NCI-H1436 treated with DMSO at 0.1 percent for 48 hours (cell line): ENCODE measurements at regions not wholly inside any gene's neighbourhood (a gene's known extent, or its start where the extent isn't known, plus 50 kb on each side); places are given as distances from the start of the nearest gene placed in this dataset.
A peak's percentile ranks its signal among the peaks of the same experiment; 100 is the strongest.
"Not testable (repeated sequence)": the region's sequence is repeated elsewhere in the genome, so short reads cannot be mapped to it uniquely, and the experiment has no call there.

Source experiments
- DNase-seq: peaks from one replicate; lab custom pipeline; 2025; lab: John Stamatoyannopoulos, UW

DNA sequence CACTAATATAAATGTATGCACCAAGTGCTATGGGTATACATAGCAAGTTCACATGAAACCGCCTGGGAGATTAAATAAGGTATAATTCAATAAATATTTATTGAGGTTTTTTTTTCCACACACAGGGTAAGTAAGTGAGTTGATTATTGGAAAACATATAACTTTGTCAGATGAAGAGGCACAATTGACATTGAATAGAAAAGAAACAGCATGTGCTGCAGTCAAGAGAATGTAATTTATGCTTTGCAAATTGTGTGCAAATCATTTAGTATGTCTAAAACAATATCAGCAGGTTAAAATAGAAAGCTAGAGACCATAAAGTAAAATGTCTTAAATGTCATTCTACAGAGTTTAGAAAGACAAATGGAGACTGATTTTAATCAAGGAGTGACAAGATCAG lies 560.0 kb downstream of the AMY1C start:
- DNase-seq: no peak

- no peak for DNase-seq
Observed at GRCh38 chr1:104315823-104316222, 566.1 kb downstream of the AMY1C start.

DNA sequence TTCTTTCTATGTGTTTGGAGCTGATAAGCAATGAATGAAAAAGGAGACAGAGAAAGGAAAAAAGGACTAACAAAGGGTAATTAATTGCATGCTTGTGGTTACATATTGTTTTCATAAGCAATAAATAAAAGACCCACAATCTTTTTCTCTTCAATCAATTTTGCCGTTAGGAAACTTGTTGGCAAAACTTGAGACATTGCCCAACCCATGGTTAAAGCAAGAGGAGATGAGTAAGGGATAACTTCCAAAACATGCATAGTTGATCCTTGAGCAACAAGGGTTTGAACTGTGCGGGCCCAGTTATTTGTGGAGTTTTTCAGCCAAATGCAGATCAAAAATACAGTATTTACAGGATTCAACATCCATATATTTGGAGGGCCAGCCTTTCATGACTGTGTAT lies 572.4 kb downstream of the AMY1C start:
- no peak for DNase-seq

- no peak for DNase-seq
Observed at GRCh38 chr1:104329278-104329677, 579.6 kb downstream of the AMY1C start.

DNA sequence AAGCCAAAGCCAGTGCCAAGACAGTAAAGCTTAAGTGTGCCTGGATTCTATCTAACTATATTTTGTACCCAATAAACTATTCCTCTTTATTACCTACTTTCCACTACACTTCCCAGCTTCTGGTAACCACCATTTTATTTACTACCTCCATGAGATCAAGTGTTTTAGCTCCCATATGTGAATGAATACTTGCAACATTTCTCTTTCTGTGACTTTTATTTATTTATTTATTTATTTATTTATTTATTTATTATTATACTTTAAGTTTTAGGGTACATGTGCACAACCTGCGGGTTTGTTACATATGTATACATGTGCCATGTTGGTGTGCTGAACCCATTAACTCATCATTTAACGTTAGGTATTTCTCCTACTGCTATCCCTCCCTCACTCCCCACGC lies 582.1 kb downstream of the AMY1C start:
- DNase-seq: no peak

DNA sequence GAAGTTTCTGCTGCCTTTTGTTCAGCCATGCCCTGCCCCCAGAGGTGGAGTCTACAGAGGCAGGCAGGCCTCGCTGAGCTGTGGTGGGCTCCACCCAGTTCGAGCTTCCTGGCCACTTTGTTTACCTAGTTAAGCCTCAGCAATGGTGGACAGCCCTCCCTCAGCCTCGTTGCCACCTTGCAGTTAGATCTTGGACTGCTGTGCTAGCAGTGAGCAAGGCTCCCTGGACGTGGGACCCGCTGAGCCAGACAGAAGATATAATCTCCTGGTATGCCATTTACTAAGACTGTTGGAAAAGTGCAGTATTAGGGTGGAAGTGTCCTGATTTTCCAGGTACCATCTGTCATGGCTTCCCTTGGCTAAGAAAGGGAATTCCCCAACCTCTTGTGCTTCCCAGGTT lies 588.2 kb downstream of the AMY1C start:
- DNase-seq: not testable (repeated sequence)

GRCh38 chr1:104341944-104342343 lies 592.2 kb downstream of the AMY1C start:
- DNase-seq: no peak

GRCh38 chr1:104348277-104348676 lies 598.6 kb downstream of the AMY1C start:
- DNase-seq: no peak

GRCh38 chr1:104353580-104353979 lies 603.9 kb downstream of the AMY1C start:
- no peak for DNase-seq

- no peak for DNase-seq
Observed at GRCh38 chr1:104358086-104358485, 608.4 kb downstream of the AMY1C start.

DNA sequence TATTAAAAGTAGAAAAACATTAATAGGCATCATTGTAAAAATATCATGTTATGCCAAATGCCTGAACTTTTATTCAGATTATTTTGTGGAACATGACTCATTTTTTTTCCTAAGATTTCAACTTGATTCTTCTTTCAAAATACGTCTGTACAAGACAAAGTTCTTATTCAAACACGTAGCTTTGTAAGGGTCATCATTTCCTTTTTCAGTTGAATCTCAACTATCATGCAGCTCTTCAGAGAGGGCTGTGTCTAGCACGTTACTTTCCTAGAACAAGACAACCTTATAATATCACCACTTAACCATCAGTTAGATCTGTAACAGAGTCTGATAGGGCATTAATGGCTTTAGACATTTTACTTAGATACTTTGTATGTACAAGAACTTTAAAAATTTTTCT lies 608.9 kb downstream of the AMY1C start:
- DNase-seq: no peak

DNA sequence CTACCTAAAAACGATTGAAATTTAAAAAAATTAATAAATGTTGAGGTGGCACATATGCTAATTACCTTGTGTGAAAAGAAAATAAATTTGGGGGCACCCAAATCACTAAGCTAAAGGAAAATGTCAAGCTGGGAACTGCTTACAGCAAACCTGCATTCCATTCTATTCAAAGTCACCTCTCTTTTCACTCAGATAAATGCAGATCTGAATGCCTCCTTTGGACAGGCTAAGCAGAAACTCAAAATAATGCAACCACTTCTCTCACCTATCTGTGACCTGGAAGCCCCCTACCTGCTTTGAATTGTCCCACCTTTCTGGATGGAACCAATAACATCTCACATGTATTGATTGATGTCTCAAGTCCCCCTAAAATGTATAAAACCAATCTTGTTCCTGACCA lies 628.7 kb downstream of the AMY1C start:
- no peak for DNase-seq

GRCh38 chr1:104380003-104380402 lies 630.3 kb downstream of the AMY1C start:
- no peak for DNase-seq

DNA sequence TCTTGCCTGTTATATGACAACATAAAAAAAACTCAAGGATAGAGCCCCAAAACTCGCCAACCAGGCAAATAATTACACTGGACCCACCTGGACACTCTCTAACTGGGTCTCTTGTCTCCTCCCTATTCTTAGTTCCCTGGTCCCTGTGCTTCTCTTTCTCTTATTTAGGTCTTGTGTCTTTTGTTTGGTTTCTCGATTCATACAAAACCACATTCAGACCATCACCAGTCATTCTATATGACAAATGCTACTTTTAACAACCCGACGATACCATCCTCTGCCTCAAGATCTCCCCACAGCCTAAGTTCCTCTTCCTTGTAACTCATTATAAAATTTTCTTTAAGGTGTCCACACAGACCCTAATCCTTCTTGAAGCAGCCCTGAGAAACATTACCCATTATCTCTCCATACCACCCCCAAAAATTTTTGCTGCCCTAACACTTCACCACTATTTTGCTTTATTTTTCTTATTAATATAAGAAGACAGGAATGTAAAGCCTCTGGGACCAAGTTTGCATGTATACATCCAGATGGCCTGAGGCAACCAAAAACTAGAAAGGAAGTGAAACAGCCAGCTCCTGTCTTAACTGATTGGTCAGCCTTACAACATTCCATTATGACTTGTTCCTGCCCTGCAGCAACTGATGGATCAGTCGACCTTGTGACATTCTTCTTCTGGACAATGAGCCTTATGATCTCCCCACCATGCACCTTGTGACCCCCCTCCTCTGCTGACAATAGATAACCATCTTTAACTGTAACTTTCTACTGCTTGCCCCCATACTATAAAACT lies 638.2 kb downstream of the AMY1C start:
- no peak for DNase-seq

DNA sequence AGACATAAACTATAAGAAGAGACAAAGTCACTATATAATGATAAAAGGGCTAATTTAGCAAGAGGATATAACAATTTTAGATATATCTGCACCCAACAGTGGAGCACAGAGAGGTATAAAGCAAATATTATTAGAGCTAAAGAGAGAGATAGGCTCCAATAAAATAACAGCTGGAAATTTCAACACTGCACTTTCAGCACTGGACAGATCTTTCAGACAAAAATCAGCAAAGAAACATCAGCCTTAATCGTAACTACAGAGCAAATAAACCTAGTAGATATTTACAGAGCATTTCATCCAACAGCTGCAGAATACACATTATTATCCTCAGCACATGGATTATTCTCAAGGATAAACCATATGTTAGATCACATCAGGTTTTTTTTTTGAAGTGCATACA lies 642.9 kb downstream of the AMY1C start:
- DNase-seq: no peak

GRCh38 chr1:104402178-104402577 lies 652.5 kb downstream of the AMY1C start:
- DNase-seq: peak; percentile 27

- DNase-seq: no peak
Observed at GRCh38 chr1:104403883-104404282, 654.2 kb downstream of the AMY1C start.

DNA sequence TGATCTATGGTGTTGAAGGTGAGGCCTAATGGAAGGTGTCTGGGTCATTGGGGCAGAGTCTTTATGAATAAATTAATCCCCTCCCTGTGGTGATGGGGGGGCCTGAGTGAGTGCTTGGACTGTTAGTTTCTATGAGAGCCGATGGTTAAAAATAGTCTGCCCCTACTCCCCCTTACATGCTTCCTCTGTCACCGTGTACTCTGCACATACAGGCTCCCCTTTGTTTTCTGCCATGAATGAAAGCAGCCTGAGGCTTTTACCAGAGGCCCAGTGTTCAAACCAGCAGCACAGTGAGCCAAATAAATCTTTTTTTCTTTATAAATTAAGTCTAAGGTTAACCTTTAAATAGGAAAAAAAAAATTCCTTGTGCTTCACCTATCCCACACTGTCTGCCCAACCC lies 657.0 kb downstream of the AMY1C start:
- no peak for DNase-seq

GRCh38 chr1:104408268-104408667 lies 658.6 kb downstream of the AMY1C start:
- DNase-seq: no peak

- DNase-seq: no peak
Observed at GRCh38 chr1:104435255-104435654, 685.6 kb downstream of the AMY1C start.

GRCh38 chr1:104440011-104440410 lies 690.3 kb downstream of the AMY1C start:
- no peak for DNase-seq

DNA sequence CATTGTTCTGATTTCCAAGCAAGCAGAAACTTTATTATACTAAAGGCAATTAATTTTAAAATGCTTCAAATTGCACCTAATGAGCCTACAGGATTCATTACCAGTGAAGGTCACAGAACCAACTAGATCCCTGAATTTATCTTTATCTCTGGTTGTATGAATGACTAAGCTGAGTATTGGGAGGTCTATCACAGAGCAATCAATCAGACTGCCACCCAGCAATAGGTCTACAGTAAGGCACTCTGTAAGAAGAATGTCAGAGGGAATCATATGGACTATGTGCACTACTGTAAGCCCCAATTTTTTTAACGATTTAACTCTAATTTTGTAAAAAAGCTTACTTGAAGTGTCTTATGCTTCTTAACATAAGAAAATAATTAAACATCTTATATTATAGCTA lies 707.0 kb downstream of the AMY1C start:
- DNase-seq: no peak

DNA sequence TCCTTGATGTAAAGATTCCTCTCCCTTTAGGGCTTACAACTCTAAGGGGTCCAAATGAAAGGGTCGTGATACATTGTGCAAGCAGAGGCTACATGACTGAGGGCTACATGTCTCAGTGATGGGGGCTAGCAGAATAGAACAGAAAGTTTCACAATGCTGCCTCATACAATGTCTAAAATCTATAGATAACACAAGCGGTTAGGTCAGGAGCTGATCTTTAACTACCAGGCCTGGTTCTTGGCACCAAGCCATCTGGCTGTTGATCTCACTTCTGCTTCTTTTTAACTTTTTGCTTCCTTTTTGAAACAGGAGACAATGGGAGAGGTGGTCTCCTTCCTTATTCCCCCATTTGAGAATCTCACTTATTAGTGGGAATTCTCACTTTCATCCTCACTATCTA lies 710.2 kb downstream of the AMY1C start:
- no peak for DNase-seq

- no peak for DNase-seq
Observed at GRCh38 chr1:104460880-104461279, 711.2 kb downstream of the AMY1C start.
